IMR-90 (cell line): ENCODE measurements at regions not wholly inside any gene's neighbourhood (a gene's known extent, or its start where the extent isn't known, plus 50 kb on each side); places are given as distances from the start of the nearest gene placed in this dataset.

Experiments
- ATAC-seq: fragments of 200-7000 bp; cut with Tn5 transposase; 2 replicates; pipeline ENCODE4 v1.9.1; 2020; ENCODE audit warnings: low read depth, mild to moderate bottlenecking, moderate library complexity
- BruUV-seq: library from RNA; stranded (reverse); fragments of 400-500 nt; replicated peaks from 2 replicates; lab custom pipeline; 2021; lab: Mats Ljungman, UMichigan
- CTCF ChIA-PET: fragments of 300-600 bp; formaldehyde crosslinking; extraction: SDS; loops from one replicate; lab custom pipeline; 2021; ENCODE audit warnings: antibody characterized with exemption; lab: Yijun Ruan, JAX
- POLR2A ChIA-PET: fragments of 300-600 bp; sonication (Branson Sonifier 250); formaldehyde crosslinking; loops from one replicate; lab custom pipeline; 2022; ENCODE audit warnings: antibody characterized with exemption; ENCODE audit not compliant: unreplicated experiment; lab: Charles Lee
- DNase-seq: peaks from one replicate; pipeline ENCODE4 v3.0.0; 2013
- H2AFZ ChIP-seq: replicated peaks from 2 replicates; pipeline ENCODE3; 2013; ENCODE audit warnings: low read length, mild to moderate bottlenecking; ENCODE audit not compliant: poor library complexity
- H2AK5ac ChIP-seq: 2 replicates; pipeline ENCODE4 v1.6.1; 2013; ENCODE audit warnings: low read depth, low read length, inconsistent platforms
- H2AK9ac ChIP-seq: replicated peaks from 2 replicates; pipeline ENCODE3; 2013; ENCODE audit warnings: mild to moderate bottlenecking, low read depth, low read length, moderate library complexity; ENCODE audit not compliant: poor library complexity
- H2BK120ac ChIP-seq: 2 replicates; pipeline ENCODE4 v1.6.1; 2013; ENCODE audit warnings: low read depth, low read length, inconsistent platforms
- H2BK15ac ChIP-seq: 3 replicates; pipeline ENCODE4 v1.6.1; 2013; ENCODE audit warnings: low read depth, low read length, inconsistent platforms
- H2BK20ac ChIP-seq: 2 replicates; pipeline ENCODE4 v1.6.1; 2013; ENCODE audit warnings: low read depth, mild to moderate bottlenecking, inconsistent platforms, low read length, moderate library complexity
- H2BK5ac ChIP-seq: 2 replicates; pipeline ENCODE4 v1.6.1; 2013; ENCODE audit warnings: mild to moderate bottlenecking, low read depth, low read length, inconsistent platforms; ENCODE audit not compliant: poor library complexity, severe bottlenecking
- H3K14ac ChIP-seq: replicated peaks from 2 replicates; pipeline ENCODE4 v1.6.1; 2013; ENCODE audit warnings: low read depth, low read length, inconsistent platforms
- H3K18ac ChIP-seq: 2 replicates; pipeline ENCODE4 v1.6.1; 2013; ENCODE audit warnings: low read depth, low read length, control low read depth
- H3K23ac ChIP-seq: 2 replicates; pipeline ENCODE4 v1.6.1; 2013; ENCODE audit warnings: low read depth, low read length, inconsistent platforms
- H3K27ac ChIP-seq: 2 replicates; pipeline ENCODE4 v1.5.1; 2013; ENCODE audit warnings: mild to moderate bottlenecking, control low read depth, low read length; ENCODE audit not compliant: insufficient read depth
- H3K27me3 ChIP-seq: 2 replicates; pipeline ENCODE4 v1.6.1; 2013; ENCODE audit warnings: low read length; ENCODE audit not compliant: control insufficient read depth, insufficient read depth
- H3K36me3 ChIP-seq: 2 replicates; pipeline ENCODE4 v1.6.1; 2013; ENCODE audit warnings: low read length, mixed read lengths; ENCODE audit not compliant: control insufficient read depth, insufficient read depth
- H3K4ac ChIP-seq: 2 replicates; pipeline ENCODE4 v1.6.1; 2013; ENCODE audit warnings: low read depth, low read length, inconsistent platforms
- H3K4me1 ChIP-seq: 2 replicates; pipeline ENCODE4 v1.6.1; 2013; ENCODE audit warnings: low read length, mixed read lengths; ENCODE audit not compliant: control insufficient read depth, insufficient read depth
- H3K4me2 ChIP-seq: 2 replicates; pipeline ENCODE4 v1.6.1; 2013; ENCODE audit warnings: low read depth, mild to moderate bottlenecking, control low read depth, low read length, moderate library complexity
- H3K4me3 ChIP-seq: 2 replicates; pipeline ENCODE4 v1.5.1; 2013; ENCODE audit warnings: low read depth, mild to moderate bottlenecking, control low read depth, low read length, moderate library complexity; ENCODE audit not compliant: insufficient read depth
- H3K56ac ChIP-seq: 2 replicates; pipeline ENCODE4 v1.6.1; 2013; ENCODE audit warnings: low read length, inconsistent platforms; ENCODE audit not compliant: insufficient read depth; ENCODE audit errors: extremely low read depth
- H3K79me1 ChIP-seq, 2 experiments: 2 replicates each; pipeline ENCODE4 v1.6.1; 2013; ENCODE audit warnings: low read length in 2 of 2, inconsistent platforms in 1 of 2, low read depth in 1 of 2
- H3K9ac ChIP-seq: 2 replicates; pipeline ENCODE4 v1.6.1; 2013; ENCODE audit warnings: low read depth, low read length, control low read depth
- H3K9me1 ChIP-seq: 2 replicates; pipeline ENCODE4 v1.6.1; 2013; ENCODE audit warnings: low read length, inconsistent platforms; ENCODE audit not compliant: insufficient read depth
- H3K9me3 ChIP-seq: 2 replicates; pipeline ENCODE4 v1.6.1; 2013; ENCODE audit warnings: low read length; ENCODE audit not compliant: control insufficient read depth, insufficient read depth
- H4K20me1 ChIP-seq: 2 replicates; pipeline ENCODE4 v1.6.1; 2013; ENCODE audit warnings: low read length, inconsistent platforms; ENCODE audit not compliant: insufficient read depth
- H4K5ac ChIP-seq: 2 replicates; pipeline ENCODE4 v1.6.1; 2013; ENCODE audit warnings: mild to moderate bottlenecking, low read depth, low read length, control low read depth
- H4K8ac ChIP-seq, 2 experiments: 2 replicates each; pipeline ENCODE4 v1.6.1; 2013; ENCODE audit warnings: low read depth in 2 of 2, low read length in 2 of 2, control low read depth in 1 of 2, inconsistent platforms in 1 of 2
- H4K91ac ChIP-seq: 2 replicates; pipeline ENCODE4 v1.6.1; 2013; ENCODE audit warnings: low read depth, low read length, inconsistent platforms; ENCODE audit not compliant: insufficient read depth
- BHLHE40 ChIP-seq: fragments of 150-350 bp; IDR thresholded peaks from 2 replicates; pipeline ENCODE4 v1.6.1; 2016; ENCODE audit warnings: mild to moderate bottlenecking, low read depth, low read length
- MAFK ChIP-seq: IDR thresholded peaks from 2 replicates; pipeline ENCODE4 v1.6.1; 2012; ENCODE audit warnings: low read depth, low read length, improper control_type of control experiment
- MAZ ChIP-seq: IDR thresholded peaks from 2 replicates; pipeline ENCODE4 v1.6.1; 2012; ENCODE audit warnings: low read depth, mild to moderate bottlenecking, low read length, improper control_type of control experiment, moderate library complexity, borderline replicate concordance
- MXI1 ChIP-seq: IDR thresholded peaks from 2 replicates; pipeline ENCODE4 v1.6.1; 2012; ENCODE audit warnings: low read depth, mild to moderate bottlenecking, low read length, moderate library complexity, borderline replicate concordance
- RAD21 ChIP-seq: IDR thresholded peaks from 2 replicates; pipeline ENCODE4 v1.6.1; 2012; ENCODE audit warnings: low read length, improper control_type of control experiment
- WGBS, 2 experiments: methylation state at CpG; one replicate each; pipeline versions ENCODE4 v1.1.5 to v1.1.7; 2013; ENCODE audit warnings: missing lambda C conversion rate in 2 of 2; ENCODE audit not compliant: insufficient read length in 1 of 2; ENCODE audit errors: extremely low coverage in 2 of 2; 5-methylcytosine and 5-hydroxymethylcytosine counted together
- dilution Hi-C: fragments of 300-500 bp; cut with HindIII; formaldehyde crosslinking; loops from one replicate; pipeline ENCODE4 v1.14.3; 2018; ENCODE audit warnings: low sequenced_read_pairs; ENCODE audit not compliant: unreplicated experiment
- in situ Hi-C: fragments of 300-500 bp; cut with MboI; formaldehyde crosslinking; loops from 3 replicates; pipeline ENCODE4 v1.14.3; 2019; ENCODE audit warnings: low sequenced_read_pairs, inconsistent platforms, mixed read lengths
- intact Hi-C: fragments of 100-400 bp; cut with micrococcal nuclease; formaldehyde crosslinking; loops from 2 replicates; pipeline ENCODE4 v1.10.0; 2022

- POLR2A ChIA-PET, result no interaction called here
- no peak overlapping the region for H3K4me2 ChIP-seq
These were observed 1010.0 kb upstream of the CELF4 start for GRCh38 chr18:38575648-38576047.

More at GRCh38 chr18:38575648-38576047, 1010.0 kb upstream of the CELF4 start:
- dilution Hi-C loops, result no loop called here
- no peaks in the 10 kb centered on the region for H3K4me1 ChIP-seq
- no peaks in the 10 kb centered on the region for H3K9me1 ChIP-seq
- WGBS, 2 experiments, result no CpG with 5 or more reads among the region's 2 CpGs
- CTCF ChIA-PET, result no interaction called here
- intact Hi-C loops, result no loop called here
- BruUV-seq, result no TSS peak
- in situ Hi-C loops, result no loop called here
- H4K91ac ChIP-seq, result no peak overlapping the region
- H3K27me3 ChIP-seq, result no peaks in the 10 kb centered on the region
- no peak overlapping the region for H2BK15ac ChIP-seq
- no peak overlapping the region for H4K5ac ChIP-seq
- TF ChIP-seq BHLHE40, result no peak
- no peak for TF ChIP-seq MXI1
- no peak for TF ChIP-seq MAZ
- no peak for TF ChIP-seq MAFK
- no peak for TF ChIP-seq RAD21
- no peak overlapping the region for H3K4me3 ChIP-seq
- no peak for DNase-seq
- no peak overlapping the region for H2AK5ac ChIP-seq
- no peak for ATAC-seq
- H3K79me1 ChIP-seq, result no peaks in the 10 kb centered on the region
- no peak overlapping the region for H3K18ac ChIP-seq
- no peaks in the 10 kb centered on the region for H4K20me1 ChIP-seq
- no peak overlapping the region for H2BK20ac ChIP-seq
- no peak overlapping the region for H2AFZ ChIP-seq
- H4K8ac ChIP-seq, result no peak overlapping the region
- H3K36me3 ChIP-seq, result no peaks in the 10 kb centered on the region
- no peak overlapping the region for H3K9ac ChIP-seq
- H2BK120ac ChIP-seq, result no peak overlapping the region
- no peak overlapping the region for H3K4ac ChIP-seq
- peaks cover 7% of the 10 kb centered on the region for H3K9me3 ChIP-seq
- no peak overlapping the region for H3K23ac ChIP-seq
- no peak overlapping the region for H3K14ac ChIP-seq
- H3K56ac ChIP-seq, result no peak overlapping the region
- H2AK9ac ChIP-seq, result no peak overlapping the region
- H2BK5ac ChIP-seq, result no peak overlapping the region
- H3K27ac ChIP-seq, result no peak overlapping the region
